GM18858 (cell line): ENCODE measurements at regions not wholly inside any gene's neighbourhood (a gene's known extent, or its start where the extent isn't known, plus 50 kb on each side); places are given as distances from the start of the nearest gene placed in this dataset.

Experiments used
- ATAC-seq: cut with Tn5 transposase; IDR thresholded peaks from one replicate; pipeline ENCODE4 v1.9.1; 2021; ENCODE audit not compliant: unreplicated experiment

DNA sequence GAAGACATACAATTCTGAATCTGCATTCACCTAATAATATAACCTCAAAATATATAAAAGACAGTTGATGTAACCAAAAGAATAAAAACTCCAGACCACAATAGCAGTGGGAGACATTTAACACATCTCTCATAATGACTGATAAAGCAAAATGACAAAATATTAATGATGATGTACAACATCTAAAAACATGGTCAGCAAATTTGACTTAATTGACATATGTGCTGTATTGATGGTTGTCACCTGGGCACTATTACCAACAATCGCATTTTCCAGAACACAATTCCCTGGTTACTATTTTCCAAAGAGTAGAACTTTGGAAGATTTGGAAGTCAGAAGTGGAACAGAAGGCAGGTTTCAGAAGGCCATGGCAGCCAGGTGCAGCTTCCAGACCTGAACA lies 899.5 kb upstream of the CELF2 start:
- ATAC-seq: no peak

- ATAC-seq: no peak
These were observed 897.0 kb upstream of the CELF2 start for GRCh38 chr10:10120671-10121070.

DNA sequence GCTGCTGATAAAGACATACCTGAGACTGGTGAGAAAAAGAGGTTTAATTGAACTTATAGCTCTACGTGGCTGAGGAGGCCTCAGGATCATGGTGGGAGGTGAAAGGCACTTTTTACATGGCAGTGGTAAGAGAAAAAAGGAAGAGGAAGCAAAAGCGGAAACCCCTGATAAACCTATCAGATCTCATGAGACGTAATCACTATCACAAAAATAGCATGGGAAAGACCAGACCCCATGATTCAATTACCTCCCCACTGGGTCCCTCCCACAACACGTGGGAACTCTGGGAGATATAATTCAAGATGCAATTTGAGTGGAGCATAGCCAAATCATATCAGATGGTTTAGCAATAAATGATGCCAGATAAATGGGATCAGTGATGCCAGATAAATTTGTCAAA lies 892.0 kb upstream of the CELF2 start:
- no peak for ATAC-seq

DNA sequence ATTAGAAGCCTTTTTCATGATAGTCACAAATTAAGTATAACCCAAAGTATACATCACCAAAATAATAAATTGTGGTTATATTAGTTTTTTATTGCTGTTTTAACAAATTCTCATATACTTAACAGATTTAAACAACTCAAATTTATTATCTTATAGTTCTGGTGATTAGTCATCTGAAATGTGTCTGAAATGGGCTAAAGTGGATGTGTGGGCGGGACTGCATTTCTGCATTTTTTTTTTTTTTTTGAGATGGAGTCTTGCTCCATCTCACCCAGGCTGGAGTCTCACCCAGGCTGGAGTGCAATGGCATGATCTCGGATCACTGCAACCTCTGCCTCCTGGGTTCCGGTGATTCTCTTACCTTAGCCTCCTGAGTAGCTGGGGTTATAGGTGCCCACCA lies 891.5 kb upstream of the CELF2 start:
- no peak for ATAC-seq

- ATAC-seq: no peak
These were observed 889.3 kb upstream of the CELF2 start for GRCh38 chr10:10128387-10128786.

DNA sequence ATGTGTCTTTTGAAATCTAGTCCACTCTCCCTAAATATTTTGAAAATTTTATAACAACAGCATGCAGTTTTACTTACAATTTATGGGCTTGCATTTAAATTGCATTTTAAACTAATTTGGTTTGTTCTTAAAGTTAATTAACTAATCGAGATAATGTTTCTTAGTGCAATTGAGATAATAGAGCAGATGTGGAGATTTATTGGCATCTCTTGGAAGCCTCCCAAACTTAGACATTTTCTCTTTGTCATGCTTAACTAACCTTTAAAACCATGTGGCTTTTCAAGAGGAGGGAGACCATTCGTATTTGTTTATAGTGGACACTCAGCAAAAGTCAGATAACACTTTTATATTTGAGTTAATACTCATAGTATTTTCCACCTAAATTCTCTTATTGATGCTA lies 887.0 kb upstream of the CELF2 start:
- no peak for ATAC-seq

GRCh38 chr10:10132009-10132408 lies 885.7 kb upstream of the CELF2 start:
- no peak for ATAC-seq

DNA sequence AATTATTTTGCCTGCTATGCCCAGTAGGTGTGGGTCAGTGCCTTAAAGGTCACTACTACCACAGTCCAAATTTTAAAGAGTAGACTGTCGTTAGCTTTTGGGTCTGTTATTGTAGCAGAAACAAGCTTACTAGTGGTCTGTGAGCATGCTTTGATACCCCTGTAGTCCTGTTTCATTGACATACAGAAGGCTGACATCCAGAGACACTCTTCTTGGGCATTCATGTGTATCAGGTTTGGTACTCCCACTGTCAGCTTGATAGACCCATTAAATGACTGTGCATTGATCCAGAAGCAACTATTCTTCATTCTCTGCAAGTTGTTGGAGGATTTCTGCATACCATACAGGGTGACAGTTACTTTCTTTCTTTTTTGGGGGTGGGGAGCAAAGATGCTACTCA lies 884.4 kb upstream of the CELF2 start:
- no peak for ATAC-seq

DNA sequence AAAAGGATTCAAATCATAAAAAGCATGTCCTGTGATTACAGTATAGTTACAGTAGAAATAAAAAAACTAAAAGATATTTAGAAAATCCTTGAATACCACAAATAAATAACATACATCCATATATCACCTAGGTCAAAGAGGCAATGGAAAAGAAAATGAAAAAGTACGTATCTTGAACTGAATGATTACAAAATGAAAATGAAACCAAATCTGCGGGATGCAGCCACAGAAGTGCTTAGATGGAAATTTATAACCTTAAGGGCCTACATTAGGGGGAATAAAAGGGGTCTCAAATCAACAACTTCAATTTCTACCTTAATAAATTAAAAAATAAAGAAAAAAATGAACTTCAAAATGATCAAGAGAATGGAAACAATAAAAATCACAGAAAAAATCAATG lies 879.0 kb upstream of the CELF2 start:
- no peak for ATAC-seq

DNA sequence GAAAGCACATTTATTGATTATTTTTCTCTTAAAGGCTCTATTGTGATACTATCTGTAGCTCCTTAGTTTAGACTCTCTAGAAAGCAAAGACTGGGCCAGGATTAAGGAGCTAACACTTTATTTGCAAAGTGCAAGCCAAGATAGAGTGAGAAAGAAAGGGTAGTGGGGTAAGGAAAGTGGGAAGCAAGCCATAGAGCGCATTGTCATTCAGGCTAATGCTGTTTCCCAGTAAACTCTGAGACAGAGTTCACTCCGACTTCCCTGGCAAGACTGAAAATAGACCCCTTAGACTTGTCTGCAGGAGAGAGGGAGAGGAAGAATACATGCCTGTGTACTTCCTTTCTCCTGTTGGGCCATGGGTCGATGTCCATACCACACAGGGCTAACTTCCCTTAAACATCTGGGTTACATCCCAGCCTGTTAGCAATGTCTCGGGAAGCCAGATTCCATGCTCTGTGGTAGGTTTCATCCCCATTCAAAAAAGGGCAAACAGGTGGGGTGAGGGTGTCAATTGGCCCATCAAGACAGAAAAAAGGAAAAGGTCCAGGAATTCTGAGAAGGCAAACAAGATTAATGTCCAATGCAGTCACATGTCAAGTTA lies 875.8 kb upstream of the CELF2 start:
- no peak for ATAC-seq

DNA sequence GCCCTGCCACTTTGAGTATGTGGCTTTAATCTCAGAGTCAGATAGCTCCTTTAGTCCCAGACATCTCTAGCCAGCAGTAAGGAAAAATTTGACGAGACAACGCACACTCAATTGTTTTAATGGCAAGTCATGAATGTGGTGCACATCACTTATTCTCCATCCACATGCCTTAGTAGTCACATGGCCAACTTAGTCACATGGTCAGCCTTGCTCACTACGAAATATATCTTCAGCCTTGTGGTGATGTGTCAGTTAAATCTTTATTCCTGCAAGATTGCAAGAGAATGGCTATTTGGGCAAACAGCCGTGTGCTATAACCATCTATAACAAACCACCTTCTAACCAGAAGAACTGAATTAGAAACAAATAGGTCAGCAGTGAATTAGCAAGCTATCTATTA lies 871.1 kb upstream of the CELF2 start:
- ATAC-seq: no peak

DNA sequence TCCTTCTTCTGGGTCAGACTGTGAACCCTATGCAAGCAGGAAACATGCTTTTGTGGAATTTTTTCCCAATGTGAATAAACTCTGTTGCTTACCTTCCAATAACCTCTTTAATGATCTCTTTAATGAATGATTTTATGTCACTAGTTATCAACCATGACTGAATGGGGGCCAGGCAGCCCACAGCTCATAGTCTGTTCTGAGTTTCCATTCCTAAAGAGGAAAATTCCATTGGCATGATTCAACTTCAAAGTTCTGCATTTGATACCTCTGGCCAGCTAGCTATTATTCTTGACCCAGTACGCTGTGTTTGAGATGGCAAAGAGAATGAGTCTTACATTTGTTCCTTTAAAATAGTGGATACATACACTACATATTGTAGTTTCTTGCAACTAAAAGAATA lies 867.8 kb upstream of the CELF2 start:
- no peak for ATAC-seq

GRCh38 chr10:10156917-10157600 lies 860.6 kb upstream of the CELF2 start:
- no peak for ATAC-seq

- no peak for ATAC-seq
These were observed 856.8 kb upstream of the CELF2 start for GRCh38 chr10:10160821-10161312.

DNA sequence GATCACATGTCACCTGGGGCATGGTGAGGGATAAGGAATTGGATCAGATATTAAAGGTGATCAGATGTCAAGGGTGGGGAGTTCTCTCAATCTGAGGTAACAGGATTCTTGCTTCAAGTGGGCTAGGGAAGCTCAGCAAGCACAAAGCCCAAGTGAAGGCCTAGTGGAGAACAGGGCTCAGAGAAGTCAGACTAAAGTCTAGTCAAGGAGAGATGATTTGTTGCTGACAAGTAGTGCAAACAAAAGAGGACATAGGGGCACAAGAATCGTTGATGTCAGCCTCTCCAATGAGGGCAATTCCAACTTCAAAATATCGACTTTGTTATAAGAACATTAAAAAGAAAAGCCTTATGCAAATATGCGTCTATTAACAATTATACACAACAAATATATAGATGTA lies 852.8 kb upstream of the CELF2 start:
- no peak for ATAC-seq

GRCh38 chr10:10165415-10165814 lies 852.3 kb upstream of the CELF2 start:
- no peak for ATAC-seq

- ATAC-seq: no peak
These were observed 839.2 kb upstream of the CELF2 start for GRCh38 chr10:10178476-10178875.

GRCh38 chr10:10193848-10194247 lies 823.8 kb upstream of the CELF2 start:
- ATAC-seq: no peak

GRCh38 chr10:10196701-10197100 lies 821.0 kb upstream of the CELF2 start:
- no peak for ATAC-seq

- ATAC-seq: no peak
These were observed 820.2 kb upstream of the CELF2 start for GRCh38 chr10:10197423-10197822.

- ATAC-seq: no peak
These were observed 819.3 kb upstream of the CELF2 start for GRCh38 chr10:10198363-10198762.

- no peak for ATAC-seq
These were observed 813.3 kb upstream of the CELF2 start for GRCh38 chr10:10204415-10204814.

GRCh38 chr10:10205906-10206305 lies 811.8 kb upstream of the CELF2 start:
- ATAC-seq: no peak
